ENCODE measurements at regions not wholly inside any gene's neighbourhood (a gene's known extent, or its start where the extent isn't known, plus 50 kb on each side); places are given as distances from the start of the nearest gene placed in this dataset.
"Not testable (repeated sequence)": the region's sequence is repeated elsewhere in the genome, so short reads cannot be mapped to it uniquely, and the experiment has no call there.

DNA sequence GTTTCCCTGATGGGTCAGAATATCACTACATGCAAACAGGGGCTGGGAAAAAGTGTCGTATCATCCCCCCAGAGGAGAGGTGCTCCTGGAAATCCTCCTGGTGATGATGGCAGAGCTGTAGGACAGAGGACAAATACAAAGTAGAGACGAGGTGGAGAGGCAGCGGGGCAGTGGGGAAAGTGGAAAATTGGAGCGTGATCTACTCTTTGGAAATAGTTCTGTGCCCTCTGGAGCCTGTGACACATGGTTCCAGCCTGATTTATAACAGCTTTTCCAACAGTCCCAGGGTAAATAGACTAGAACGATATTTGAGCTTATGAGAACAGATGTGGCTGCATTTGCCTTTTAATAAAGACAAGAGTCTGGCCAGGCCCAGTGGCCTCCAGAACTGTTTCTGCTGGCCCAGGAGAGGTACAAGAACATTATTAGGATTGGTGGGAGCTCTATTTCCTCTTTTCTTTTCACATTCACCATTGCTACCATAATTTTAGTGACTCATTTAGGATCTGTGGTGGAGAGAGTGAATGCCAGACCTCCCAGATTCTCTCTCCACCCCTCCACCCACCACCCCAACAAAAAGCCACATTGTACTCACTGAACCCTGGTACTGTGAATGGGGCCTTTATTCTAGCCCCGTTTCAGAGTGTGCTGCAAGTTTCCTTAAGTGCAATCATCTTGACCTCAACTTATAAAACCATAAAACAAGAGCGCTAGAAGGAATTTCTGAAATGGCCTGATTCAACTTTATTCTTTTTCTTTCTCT lies 78.3 kb downstream of the BTBD3 start:
- no peak overlapping the region for H3K4me3 ChIP-seq (replicated peaks; ENCODE audit: low read depth, low read length)
- TF ChIP-seq, protein P1, sequence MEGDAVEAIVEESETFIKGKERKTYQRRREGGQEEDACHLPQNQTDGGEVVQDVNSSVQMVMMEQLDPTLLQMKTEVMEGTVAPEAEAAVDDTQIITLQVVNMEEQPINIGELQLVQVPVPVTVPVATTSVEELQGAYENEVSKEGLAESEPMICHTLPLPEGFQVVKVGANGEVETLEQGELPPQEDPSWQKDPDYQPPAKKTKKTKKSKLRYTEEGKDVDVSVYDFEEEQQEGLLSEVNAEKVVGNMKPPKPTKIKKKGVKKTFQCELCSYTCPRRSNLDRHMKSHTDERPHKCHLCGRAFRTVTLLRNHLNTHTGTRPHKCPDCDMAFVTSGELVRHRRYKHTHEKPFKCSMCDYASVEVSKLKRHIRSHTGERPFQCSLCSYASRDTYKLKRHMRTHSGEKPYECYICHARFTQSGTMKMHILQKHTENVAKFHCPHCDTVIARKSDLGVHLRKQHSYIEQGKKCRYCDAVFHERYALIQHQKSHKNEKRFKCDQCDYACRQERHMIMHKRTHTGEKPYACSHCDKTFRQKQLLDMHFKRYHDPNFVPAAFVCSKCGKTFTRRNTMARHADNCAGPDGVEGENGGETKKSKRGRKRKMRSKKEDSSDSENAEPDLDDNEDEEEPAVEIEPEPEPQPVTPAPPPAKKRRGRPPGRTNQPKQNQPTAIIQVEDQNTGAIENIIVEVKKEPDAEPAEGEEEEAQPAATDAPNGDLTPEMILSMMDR (IDR thresholded peaks at IDR 0.05; ENCODE audit: low read length, missing control alignments) = no peak
- DNase-seq (ENCODE audit: low read depth) = no peak

DNA sequence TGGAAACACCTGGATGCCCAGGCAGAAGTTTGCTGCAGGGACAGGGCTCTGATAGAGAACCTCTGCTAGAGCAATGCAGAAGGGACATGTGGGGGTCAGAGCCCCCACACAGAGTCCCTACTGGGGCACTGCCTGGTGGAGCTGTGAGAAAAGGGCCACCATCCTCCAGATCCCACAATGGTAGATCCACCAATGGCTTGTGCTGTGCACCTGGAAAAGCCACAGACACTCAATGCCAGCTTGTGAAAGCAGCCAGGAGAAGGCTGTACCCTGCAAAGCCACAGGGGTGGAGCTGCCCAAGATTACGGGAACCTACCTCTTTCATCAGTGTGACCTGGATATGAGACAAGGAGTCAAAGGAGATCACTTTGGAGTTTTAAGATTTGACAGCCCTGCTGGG lies 87.1 kb downstream of the BTBD3 start:
- not testable (repeated sequence) for DNase-seq (ENCODE audit: low read depth); H3K4me3 ChIP-seq (replicated peaks; ENCODE audit: low read depth, low read length)

DNA sequence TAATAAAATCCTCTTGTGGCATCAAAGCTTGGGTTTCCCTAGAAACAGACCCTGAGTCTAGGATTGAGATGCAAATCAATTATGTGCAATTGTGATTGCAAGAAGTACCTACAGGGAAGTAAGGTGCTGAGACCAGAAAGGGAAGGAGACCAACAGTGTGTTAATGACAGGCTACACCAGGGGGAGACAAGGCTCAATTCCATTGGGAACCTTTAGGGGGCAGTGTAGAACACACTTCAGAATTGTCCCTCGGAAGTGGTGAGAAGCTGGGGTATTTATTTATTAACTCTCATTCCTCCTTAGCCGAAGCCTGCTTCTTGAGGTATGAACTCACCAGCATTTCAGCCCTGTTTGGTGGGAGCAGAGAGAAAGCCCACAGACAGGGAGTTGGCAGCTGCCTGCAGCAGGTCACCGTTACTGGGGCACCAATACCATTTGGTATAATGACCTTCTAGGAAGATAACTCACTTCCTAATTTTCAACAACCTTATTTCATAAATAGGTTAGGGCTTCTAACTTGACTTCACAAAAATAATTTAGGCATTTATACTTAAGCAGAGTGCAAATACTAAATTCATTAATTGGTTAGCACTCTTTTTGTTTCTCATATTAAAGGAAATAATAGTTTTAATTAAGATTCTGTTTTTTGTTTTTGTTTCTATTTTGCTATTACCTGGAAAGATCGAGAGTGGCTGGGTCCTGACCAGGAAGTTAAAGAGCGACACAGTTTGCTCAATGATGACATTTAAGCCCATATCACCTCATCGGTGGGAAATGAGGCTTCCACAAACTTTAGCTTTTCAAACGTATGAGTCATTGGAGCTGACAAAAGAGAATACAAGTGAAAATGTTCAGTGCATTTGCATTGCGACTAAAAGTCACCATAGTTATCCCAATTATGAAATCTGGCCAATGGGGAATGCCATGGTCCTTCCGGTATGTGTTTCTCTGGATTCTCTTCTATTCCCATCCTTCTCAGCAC lies 94.8 kb downstream of the BTBD3 start:
- DNase-seq (ENCODE audit: low read depth) = peak; percentile 74
- TF ChIP-seq, protein P1 (IDR thresholded peaks at IDR 0.05; ENCODE audit: low read length, missing control alignments) = no peak
- H3K4me3 ChIP-seq (replicated peaks; ENCODE audit: low read depth, low read length) = no peak overlapping the region

DNA sequence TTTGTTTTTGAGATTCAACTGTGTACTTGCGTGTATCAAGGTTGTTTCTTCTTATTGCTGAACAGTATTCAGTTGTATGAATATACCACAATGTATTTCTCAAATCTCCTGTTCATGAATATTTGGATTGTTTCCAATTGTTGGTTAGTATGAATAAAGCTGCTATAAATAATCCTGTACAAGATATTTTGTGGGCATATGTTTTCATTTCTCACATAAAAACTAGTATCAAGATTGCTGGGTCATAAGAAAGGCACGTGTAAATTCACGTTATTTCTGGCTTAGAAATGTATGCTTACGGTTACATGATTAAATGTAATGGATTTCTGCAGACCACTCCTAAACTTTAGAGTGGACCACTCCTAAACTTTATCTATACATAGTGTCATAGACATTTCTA lies 96.6 kb downstream of the BTBD3 start:
- TF ChIP-seq, protein P1 (IDR thresholded peaks at IDR 0.05; ENCODE audit: low read length, missing control alignments) = no peak
- peak; percentile 7 for DNase-seq (ENCODE audit: low read depth)

DNA sequence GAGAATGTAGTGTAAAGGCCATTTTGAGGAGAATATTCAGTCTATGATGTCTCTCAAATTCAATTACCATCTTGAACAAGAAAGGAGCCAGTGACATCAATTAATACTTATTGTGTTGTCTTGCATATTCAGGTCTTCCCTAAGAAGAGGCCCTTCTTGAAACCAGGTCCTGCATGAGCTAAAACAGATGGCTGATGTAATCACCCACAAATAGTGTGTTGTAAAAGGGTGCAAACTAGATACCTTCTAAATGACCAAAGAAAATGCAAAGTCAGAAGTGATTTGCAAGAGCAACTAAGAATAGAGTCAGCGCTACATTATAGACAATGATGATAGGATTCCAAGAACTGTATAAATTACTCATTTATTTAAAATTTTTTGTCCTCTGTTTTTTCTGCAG lies 97.0 kb downstream of the BTBD3 start:
- H3K4me3 ChIP-seq (replicated peaks; ENCODE audit: low read depth, low read length) = no peak overlapping the region
- TF ChIP-seq, protein P1 (IDR thresholded peaks at IDR 0.05; ENCODE audit: low read length, missing control alignments) = no peak
- no peak for DNase-seq (ENCODE audit: low read depth)

More for the DNA sequence above, 96.6 kb downstream of the BTBD3 start:
- no peak overlapping the region for H3K4me3 ChIP-seq (replicated peaks; ENCODE audit: low read depth, low read length)

DNA sequence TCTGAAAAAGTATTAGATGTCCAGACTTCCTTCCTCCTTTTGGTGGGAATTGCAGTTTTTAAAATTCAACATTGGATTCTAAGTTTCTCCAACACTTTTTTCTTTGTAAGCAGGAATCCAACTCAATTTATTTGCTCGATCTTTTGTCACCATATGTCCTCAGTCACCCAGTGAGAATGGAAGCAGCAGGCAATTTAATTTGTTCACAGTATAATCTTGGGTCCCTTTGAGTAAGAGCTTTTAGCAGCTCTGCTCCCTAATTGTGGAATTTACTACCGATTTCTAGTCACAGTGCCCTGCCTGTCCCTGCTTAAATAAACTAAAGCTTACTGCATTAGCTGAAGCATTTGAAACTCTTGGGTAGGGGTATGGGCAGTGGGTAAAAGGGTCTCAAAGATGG lies 98.6 kb downstream of the BTBD3 start:
- DNase-seq (ENCODE audit: low read depth) = no peak
- TF ChIP-seq, protein P1 (IDR thresholded peaks at IDR 0.05; ENCODE audit: low read length, missing control alignments) = no peak
- no peak overlapping the region for H3K4me3 ChIP-seq (replicated peaks; ENCODE audit: low read depth, low read length)

DNA sequence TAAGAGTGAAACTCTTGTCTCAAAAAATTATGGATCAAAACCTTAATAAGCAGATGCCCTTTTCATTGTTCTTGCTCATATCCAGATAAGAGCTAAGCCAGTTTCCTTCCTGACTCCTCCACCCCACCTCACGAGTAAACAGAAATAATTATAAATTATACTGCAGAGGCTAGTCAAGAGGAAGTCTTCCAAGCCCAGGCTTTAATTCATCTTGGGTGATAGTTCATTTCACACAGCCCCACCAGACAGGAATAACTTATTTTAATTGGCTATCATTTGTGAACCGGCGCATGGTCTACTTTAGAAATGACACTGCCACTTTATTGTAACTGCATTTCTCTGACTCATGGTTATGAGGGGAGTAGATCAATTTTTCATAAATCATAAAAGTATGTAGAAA lies 102.0 kb downstream of the BTBD3 start:
- no peak overlapping the region for H3K4me3 ChIP-seq (replicated peaks; ENCODE audit: low read depth, low read length)
- no peak for DNase-seq (ENCODE audit: low read depth)
- TF ChIP-seq, protein P1 (IDR thresholded peaks at IDR 0.05; ENCODE audit: low read length, missing control alignments) = no peak

Data from fibroblast of pulmonary artery (primary cell).